CD4-positive, alpha-beta T cell (primary cell): ENCODE measurements at regions not wholly inside any gene's neighbourhood (a gene's known extent, or its start where the extent isn't known, plus 50 kb on each side); places are given as distances from the start of the nearest gene placed in this dataset.
"Not testable (repeated sequence)": the region's sequence is repeated elsewhere in the genome, so short reads cannot be mapped to it uniquely, and the experiment has no call there.

Experiments used
- ATAC-seq: fragments of 200-7000 bp; cut with Tn5 transposase; one replicate; pipeline ENCODE4 v1.10.0; 2022; ENCODE audit warnings: mild to moderate bottlenecking; ENCODE audit not compliant: poor library complexity
- CTCF ChIA-PET: fragments of 350-600 bp; sonication (Branson Sonifier 250); formaldehyde crosslinking; loops from one replicate; lab custom pipeline; 2021; ENCODE audit warnings: antibody characterized with exemption, inconsistent platforms; lab: Charles Lee
- POLR2A ChIA-PET: fragments of 350-600 bp; sonication (Branson Sonifier 250); formaldehyde crosslinking; loops from one replicate; lab custom pipeline; 2021; ENCODE audit warnings: antibody characterized with exemption, inconsistent platforms; lab: Charles Lee
- DNase-seq, 14 experiments: peaks; one replicate each; pipeline ENCODE4 v3.0.0-alpha.2; 2013 to 2020; ENCODE audit warnings: mixed read lengths in 2 of 14
- H3K27ac ChIP-seq, 2 donors: one replicate each; pipeline versions ENCODE4 v1.5.1 to v1.7.0; 2013; ENCODE audit warnings: low read length in 2 of 2, low read depth in 1 of 2, mild to moderate bottlenecking in 1 of 2
- H3K27me3 ChIP-seq, 2 experiments: 1 replicate in 1 of 2; 2 replicates in 1 of 2; pipeline versions ENCODE4 v1.6.1 to v1.7.0; 2013; ENCODE audit warnings: low read length in 2 of 2, control low read depth in 1 of 2, mild to moderate bottlenecking in 1 of 2, moderate library complexity in 1 of 2; ENCODE audit not compliant: insufficient read depth in 2 of 2, control insufficient read depth in 1 of 2
- H3K36me3 ChIP-seq: one replicate; pipeline ENCODE4 v1.6.1; 2013; ENCODE audit warnings: low read length, control low read depth; ENCODE audit not compliant: insufficient read depth
- H3K4me1 ChIP-seq: one replicate; pipeline ENCODE4 v1.6.1; 2013; ENCODE audit warnings: low read length, control low read depth; ENCODE audit not compliant: insufficient read depth
- H3K4me3 ChIP-seq: one replicate; pipeline ENCODE4 v1.5.1; 2013; ENCODE audit warnings: mild to moderate bottlenecking, low read length, moderate library complexity
- H3K9me3 ChIP-seq, 2 experiments: 1 replicate in 1 of 2; 2 replicates in 1 of 2; pipeline versions ENCODE4 v1.6.1 to v1.7.0; 2013; ENCODE audit warnings: low read length in 2 of 2, mild to moderate bottlenecking in 2 of 2, control low read depth in 1 of 2, moderate library complexity in 1 of 2; ENCODE audit not compliant: control insufficient read depth in 1 of 2, insufficient read depth in 1 of 2
- H3K27ac Mint-ChIP-seq: one replicate; pipeline ENCODE4 v1.8.0; 2020; ENCODE audit warnings: mixed read lengths
- H3K27me3 Mint-ChIP-seq: one replicate; pipeline ENCODE4 v1.8.0; 2021; ENCODE audit warnings: mixed read lengths
- H3K36me3 Mint-ChIP-seq: one replicate; pipeline ENCODE4 v1.8.0; 2021; ENCODE audit warnings: low read depth, mixed read lengths
- H3K4me1 Mint-ChIP-seq: one replicate; pipeline ENCODE4 v1.8.0; 2021; ENCODE audit warnings: low read depth, mixed read lengths
- H3K4me3 Mint-ChIP-seq: one replicate; pipeline ENCODE4 v1.8.0; 2020; ENCODE audit warnings: mild to moderate bottlenecking, mixed read lengths
- H3K9me3 Mint-ChIP-seq: one replicate; pipeline ENCODE4 v1.8.0; 2020; ENCODE audit warnings: mixed read lengths
- intact Hi-C, 2 experiments: fragments of 100-400 bp; cut with DNase I in 1 of 2; cut with micrococcal nuclease in 1 of 2; formaldehyde crosslinking; loops; one replicate each; pipeline versions ENCODE4 v1.15.1 to v1.9.0; 2023 to 2025; cut with DNase I, micrococcal nuclease
- TF ChIP-seq, protein P1 (sequence below): fragments of 200-600 bp; IDR thresholded peaks from one replicate; pipeline ENCODE4 v1.8.0; 2022; ENCODE audit warnings: antibody characterized with exemption, mild to moderate bottlenecking

DNA sequence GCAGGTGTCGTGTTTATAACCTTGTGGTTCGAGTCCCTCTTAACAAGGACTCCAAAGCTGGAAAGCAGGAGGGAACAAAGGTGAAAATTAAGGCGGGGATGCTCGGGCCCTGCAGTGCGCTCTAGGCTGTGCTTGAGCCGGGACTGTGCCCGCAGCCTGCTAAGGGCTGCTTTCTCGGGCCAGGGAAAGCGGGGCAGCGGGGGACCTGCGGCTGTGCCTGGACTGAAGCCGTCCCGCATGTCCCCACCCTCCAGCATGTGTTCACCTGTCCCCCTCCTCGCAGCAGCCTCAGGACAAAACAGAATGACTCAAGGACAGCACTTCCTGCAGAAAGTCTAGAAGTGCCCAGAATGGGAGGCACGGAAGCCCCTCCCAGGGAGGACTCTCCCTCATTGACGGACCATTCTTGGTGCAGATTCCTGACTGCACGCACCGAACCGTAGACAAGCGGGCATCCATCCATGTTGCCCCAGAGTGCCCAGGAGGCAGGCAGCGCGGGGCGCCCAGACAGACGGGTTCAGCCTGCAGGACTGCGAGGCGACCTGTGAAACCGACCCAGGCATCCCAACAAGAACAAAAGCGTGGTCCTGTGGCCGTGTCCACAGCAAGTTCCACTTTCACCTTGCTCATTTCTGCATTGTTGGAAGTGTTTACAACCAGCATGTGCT is 342.9 kb downstream of the MAGEB5 start:
- Mint-ChIP-seq H3K4me3 (no peak overlapping the region), H3K4me1 (no peaks in the 10 kb centered on the region), H3K27ac (no peak overlapping the region), H3K27me3 (no peaks in the 10 kb centered on the region), H3K36me3 (no peaks in the 10 kb centered on the region), H3K9me3 (no peaks in the 10 kb centered on the region)
- Histone ChIP-seq H3K27ac (no peak overlapping the region), H3K4me1 (no peaks in the 10 kb centered on the region), H3K4me3 (no peak overlapping the region), H3K27me3 (no peaks in the 10 kb centered on the region), H3K9me3 (peaks cover 0 to 17% of the 10 kb centered on the region in 2 experiments), H3K36me3 (no peaks in the 10 kb centered on the region)
- POLR2A ChIA-PET = no interaction called here
- no peak for ATAC-seq
- DNase-seq = peak in 1 of 14 experiments; percentile 1
- intact Hi-C loops = no loop called here
- TF ChIP-seq, protein P1, sequence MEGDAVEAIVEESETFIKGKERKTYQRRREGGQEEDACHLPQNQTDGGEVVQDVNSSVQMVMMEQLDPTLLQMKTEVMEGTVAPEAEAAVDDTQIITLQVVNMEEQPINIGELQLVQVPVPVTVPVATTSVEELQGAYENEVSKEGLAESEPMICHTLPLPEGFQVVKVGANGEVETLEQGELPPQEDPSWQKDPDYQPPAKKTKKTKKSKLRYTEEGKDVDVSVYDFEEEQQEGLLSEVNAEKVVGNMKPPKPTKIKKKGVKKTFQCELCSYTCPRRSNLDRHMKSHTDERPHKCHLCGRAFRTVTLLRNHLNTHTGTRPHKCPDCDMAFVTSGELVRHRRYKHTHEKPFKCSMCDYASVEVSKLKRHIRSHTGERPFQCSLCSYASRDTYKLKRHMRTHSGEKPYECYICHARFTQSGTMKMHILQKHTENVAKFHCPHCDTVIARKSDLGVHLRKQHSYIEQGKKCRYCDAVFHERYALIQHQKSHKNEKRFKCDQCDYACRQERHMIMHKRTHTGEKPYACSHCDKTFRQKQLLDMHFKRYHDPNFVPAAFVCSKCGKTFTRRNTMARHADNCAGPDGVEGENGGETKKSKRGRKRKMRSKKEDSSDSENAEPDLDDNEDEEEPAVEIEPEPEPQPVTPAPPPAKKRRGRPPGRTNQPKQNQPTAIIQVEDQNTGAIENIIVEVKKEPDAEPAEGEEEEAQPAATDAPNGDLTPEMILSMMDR = no peak
- CTCF ChIA-PET = no interaction called here

DNA sequence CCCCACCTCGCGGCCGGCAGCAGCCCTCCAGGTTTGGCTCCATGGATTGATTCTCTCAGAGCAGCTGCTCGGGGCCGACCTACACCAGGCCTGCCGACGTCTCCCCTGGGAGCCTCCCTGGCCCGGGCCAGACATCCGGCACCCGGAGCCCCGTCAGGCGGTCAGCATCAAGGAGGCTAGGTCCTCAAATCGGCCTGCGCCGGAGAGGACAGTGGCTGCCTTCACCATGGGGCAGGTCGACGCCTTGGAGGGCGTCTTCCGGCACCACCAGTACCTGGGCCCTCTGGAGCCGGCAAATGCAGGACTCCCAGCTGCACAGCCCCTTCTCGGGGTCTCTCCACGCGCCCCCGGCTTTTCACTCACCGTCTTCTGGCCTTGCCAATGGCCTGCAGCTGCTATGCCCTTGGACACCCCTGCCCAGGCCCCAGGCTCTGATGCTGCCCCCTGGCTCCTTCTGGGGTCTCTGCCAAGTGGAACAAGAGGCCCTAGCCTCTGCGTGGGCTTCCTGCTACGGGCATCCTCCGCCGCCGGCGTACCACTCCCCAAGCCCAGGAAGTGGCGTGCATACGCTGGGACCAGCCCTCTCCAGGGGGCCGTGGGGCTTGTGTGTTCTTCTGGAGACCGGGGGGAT is 341.8 kb downstream of the MAGEB5 start:
- H3K9me3 ChIP-seq = peaks cover 0 to 17% of the 10 kb centered on the region in 2 experiments
- ChIA-PET CTCF (no interaction called here), POLR2A (no interaction called here)
- H3K4me3 ChIP-seq = no peak overlapping the region
- H3K27me3 Mint-ChIP-seq = no peaks in the 10 kb centered on the region
- H3K36me3 ChIP-seq = no peaks in the 10 kb centered on the region
- TF ChIP-seq, protein P1 = no peak
- ATAC-seq (no peak), DNase-seq (peak in 1 of 14 experiments; percentile 1)
- intact Hi-C loops = no loop called here
- no peak overlapping the region for H3K27ac Mint-ChIP-seq
- H3K4me1 ChIP-seq = no peaks in the 10 kb centered on the region
- no peaks in the 10 kb centered on the region for H3K9me3 Mint-ChIP-seq
- H3K4me3 Mint-ChIP-seq = no peak overlapping the region
- no peaks in the 10 kb centered on the region for H3K4me1 Mint-ChIP-seq
- no peak overlapping the region for H3K27ac ChIP-seq
- H3K36me3 Mint-ChIP-seq = no peaks in the 10 kb centered on the region
- no peaks in the 10 kb centered on the region for H3K27me3 ChIP-seq

DNA sequence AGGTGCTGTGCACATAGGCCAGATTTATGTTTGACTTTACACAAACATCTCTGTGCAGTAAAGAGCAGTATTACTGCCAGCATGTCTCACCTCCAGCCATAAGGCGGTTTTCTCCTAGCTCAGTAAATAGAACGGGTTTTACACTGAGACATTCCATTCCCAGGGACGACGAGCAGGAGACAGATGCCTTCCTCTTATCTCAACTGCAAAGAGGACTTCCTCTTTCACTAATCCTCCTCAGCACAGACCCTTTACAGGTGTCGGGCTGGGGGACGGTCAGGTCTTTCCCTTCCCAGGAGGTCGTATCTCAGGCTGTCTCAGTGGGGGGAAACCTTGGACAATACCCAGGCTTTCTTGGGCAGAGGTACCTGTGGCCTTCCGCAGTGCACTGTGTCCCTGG is 309.8 kb downstream of the MAGEB5 start:
- H3K27ac ChIP-seq, H3K9me3 ChIP-seq, H3K36me3 Mint-ChIP-seq, H3K27ac Mint-ChIP-seq, CTCF ChIA-PET, H3K27me3 Mint-ChIP-seq, H3K4me3 ChIP-seq, H3K4me3 Mint-ChIP-seq, ATAC-seq, H3K9me3 Mint-ChIP-seq, DNase-seq, H3K4me1 Mint-ChIP-seq, H3K4me1 ChIP-seq, intact Hi-C loops, H3K27me3 ChIP-seq, H3K36me3 ChIP-seq, POLR2A ChIA-PET: not testable (repeated sequence)

DNA sequence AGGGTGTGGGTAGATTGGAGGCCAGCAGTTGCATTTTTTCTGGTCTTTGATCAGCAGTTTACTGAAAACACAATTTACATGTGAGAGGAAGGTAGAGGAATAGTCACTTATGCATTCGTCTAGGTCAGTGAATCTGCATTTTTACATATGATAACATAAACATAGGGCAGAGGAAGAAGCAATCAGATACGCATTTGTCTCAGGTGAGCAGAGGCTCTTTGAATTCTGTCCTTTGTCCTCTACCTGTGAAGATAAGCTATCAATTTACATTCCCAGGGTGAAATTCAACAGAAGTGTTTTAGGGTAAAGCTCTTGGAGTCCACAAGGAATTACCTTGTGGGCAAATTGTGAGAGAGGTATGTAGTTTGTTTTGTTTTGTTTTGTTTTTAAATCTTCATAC is 306.5 kb downstream of the MAGEB5 start:
- intact Hi-C loops = no loop called here
- H3K27me3 Mint-ChIP-seq = no peaks in the 10 kb centered on the region

More for the DNA sequence above, 306.5 kb downstream of the MAGEB5 start:
- ChIA-PET POLR2A (no interaction called here), CTCF (no interaction called here)
- Histone ChIP-seq H3K4me3 (no peak overlapping the region), H3K27me3 (no peaks in the 10 kb centered on the region), H3K9me3 (no peaks in the 10 kb centered on the region), H3K27ac (no peak overlapping the region), H3K4me1 (no peaks in the 10 kb centered on the region), H3K36me3 (no peaks in the 10 kb centered on the region)
- H3K4me1 Mint-ChIP-seq = no peaks in the 10 kb centered on the region
- ATAC-seq (no peak), DNase-seq (no peak)
- H3K9me3 Mint-ChIP-seq = peaks cover 4% of the 10 kb centered on the region
- H3K4me3 Mint-ChIP-seq = no peak overlapping the region
- H3K36me3 Mint-ChIP-seq = no peaks in the 10 kb centered on the region
- no peak overlapping the region for H3K27ac Mint-ChIP-seq
- TF ChIP-seq, protein P1 = no peak
